Suprapubic skin (tissue), 4 donors: ENCODE measurements at regions not wholly inside any gene's neighbourhood (a gene's known extent, or its start where the extent isn't known, plus 50 kb on each side); places are given as distances from the start of the nearest gene placed in this dataset.
"Not testable (repeated sequence)": the region's sequence is repeated elsewhere in the genome, so short reads cannot be mapped to it uniquely, and the experiment has no call there.

Experiments
- DNase-seq, 2 donors: peaks; one replicate each; pipeline ENCODE4 v3.0.0-alpha.2; 2019; ENCODE audit warnings: low spot score in 2 of 2
- H3K27ac ChIP-seq: fragments of 200-600 bp; sonication (generic); one replicate; pipeline ENCODE4 v1.5.1; 2019
- H3K27me3 ChIP-seq: fragments of 200-600 bp; sonication (generic); one replicate; pipeline ENCODE4 v1.5.1; 2019
- H3K36me3 ChIP-seq: fragments of 200-600 bp; sonication (generic); one replicate; pipeline ENCODE4 v1.5.1; 2019
- H3K4me1 ChIP-seq: fragments of 200-600 bp; sonication (generic); one replicate; pipeline ENCODE4 v1.5.1; 2019
- H3K4me3 ChIP-seq: fragments of 200-600 bp; sonication (generic); one replicate; pipeline ENCODE4 v1.5.1; 2019; ENCODE audit warnings: mild to moderate bottlenecking
- H3K9me3 ChIP-seq: fragments of 200-600 bp; sonication (generic); one replicate; pipeline ENCODE4 v1.5.1; 2019
- EP300 ChIP-seq: sonication (generic); formaldehyde crosslinking; IDR thresholded peaks from one replicate; pipeline ENCODE4 v1.6.1; 2017; ENCODE audit warnings: antibody characterized with exemption
- POLR2A ChIP-seq, 2 donors: fragments of 450-650 bp; IDR thresholded peaks; one replicate each; pipeline ENCODE4 v1.6.1; 2017; ENCODE audit warnings: antibody characterized with exemption in 2 of 2, mild to moderate bottlenecking in 2 of 2, moderate library complexity in 2 of 2
- POLR2AphosphoS5 ChIP-seq, 3 donors: sonication (generic); formaldehyde crosslinking; IDR thresholded peaks; one replicate each; pipeline ENCODE4 v1.6.1; 2017; ENCODE audit warnings: antibody characterized with exemption in 3 of 3
- WGBS: methylation state at CpG from one replicate; pipeline ENCODE4 v1.1.5; 2018; 5-methylcytosine and 5-hydroxymethylcytosine counted together
- TF ChIP-seq, protein P1 (sequence below), 2 donors: fragments of 200-600 bp in 1 of 2; fragments of 450-650 bp in 1 of 2; sonication (generic) in 1 of 2; IDR thresholded peaks; one replicate each; pipeline ENCODE4 v1.5.1; 2016 to 2019; ENCODE audit warnings: antibody characterized with exemption in 2 of 2, mild to moderate bottlenecking in 1 of 2, moderate library complexity in 1 of 2

DNA sequence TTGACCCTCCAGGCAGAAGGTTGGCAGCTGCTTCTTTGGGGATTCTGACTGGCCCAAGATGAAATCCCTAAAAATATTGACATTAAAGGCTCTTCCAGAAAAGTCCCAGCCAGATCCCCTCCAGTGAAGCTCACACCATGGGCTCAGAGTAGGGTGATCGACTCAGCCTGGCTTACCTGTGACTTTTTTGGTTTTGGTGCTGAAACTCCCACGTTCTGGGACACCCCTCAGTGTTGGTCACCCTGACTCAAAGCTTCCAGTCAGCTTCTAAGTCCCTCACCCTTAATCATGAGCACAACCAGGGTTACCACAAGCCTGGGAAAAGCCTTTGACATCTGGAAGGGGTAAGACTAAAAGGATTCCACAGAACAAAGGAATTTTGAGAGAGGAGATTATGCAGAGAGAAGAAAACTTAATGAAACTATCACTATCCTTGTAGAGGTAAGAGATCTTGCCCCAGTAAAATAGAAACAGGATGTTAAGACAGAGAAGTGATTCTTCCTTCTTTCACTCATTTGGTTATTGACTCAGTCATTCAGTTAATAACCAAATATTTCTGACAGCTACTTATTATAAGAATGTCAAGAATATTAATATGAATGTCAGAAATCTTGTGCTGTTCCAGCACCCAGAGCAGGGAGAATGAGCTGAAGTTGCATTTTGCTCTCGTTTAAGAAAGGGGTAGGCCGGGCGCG lies 66.8 kb upstream of the SEC11C start:
- no peak for TF ChIP-seq POLR2A (IDR thresholded peaks at IDR 0.05)
- TF ChIP-seq EP300, result no peak
- no peak for TF ChIP-seq POLR2AphosphoS5 (IDR thresholded peaks at IDR 0.05)
- TF ChIP-seq, protein P1, sequence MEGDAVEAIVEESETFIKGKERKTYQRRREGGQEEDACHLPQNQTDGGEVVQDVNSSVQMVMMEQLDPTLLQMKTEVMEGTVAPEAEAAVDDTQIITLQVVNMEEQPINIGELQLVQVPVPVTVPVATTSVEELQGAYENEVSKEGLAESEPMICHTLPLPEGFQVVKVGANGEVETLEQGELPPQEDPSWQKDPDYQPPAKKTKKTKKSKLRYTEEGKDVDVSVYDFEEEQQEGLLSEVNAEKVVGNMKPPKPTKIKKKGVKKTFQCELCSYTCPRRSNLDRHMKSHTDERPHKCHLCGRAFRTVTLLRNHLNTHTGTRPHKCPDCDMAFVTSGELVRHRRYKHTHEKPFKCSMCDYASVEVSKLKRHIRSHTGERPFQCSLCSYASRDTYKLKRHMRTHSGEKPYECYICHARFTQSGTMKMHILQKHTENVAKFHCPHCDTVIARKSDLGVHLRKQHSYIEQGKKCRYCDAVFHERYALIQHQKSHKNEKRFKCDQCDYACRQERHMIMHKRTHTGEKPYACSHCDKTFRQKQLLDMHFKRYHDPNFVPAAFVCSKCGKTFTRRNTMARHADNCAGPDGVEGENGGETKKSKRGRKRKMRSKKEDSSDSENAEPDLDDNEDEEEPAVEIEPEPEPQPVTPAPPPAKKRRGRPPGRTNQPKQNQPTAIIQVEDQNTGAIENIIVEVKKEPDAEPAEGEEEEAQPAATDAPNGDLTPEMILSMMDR (IDR thresholded peaks at IDR 0.05), result no peak
- no peak for DNase-seq
- peaks cover 3% of the 10 kb centered on the region for H3K4me1 ChIP-seq
- no peak overlapping the region for H3K4me3 ChIP-seq
- H3K9me3 ChIP-seq, result no peaks in the 10 kb centered on the region
- WGBS, result 88% methylated on average over 6 of the region's 6 CpGs
- no peaks in the 10 kb centered on the region for H3K27me3 ChIP-seq
- no peak overlapping the region for H3K27ac ChIP-seq
- no peaks in the 10 kb centered on the region for H3K36me3 ChIP-seq

DNA sequence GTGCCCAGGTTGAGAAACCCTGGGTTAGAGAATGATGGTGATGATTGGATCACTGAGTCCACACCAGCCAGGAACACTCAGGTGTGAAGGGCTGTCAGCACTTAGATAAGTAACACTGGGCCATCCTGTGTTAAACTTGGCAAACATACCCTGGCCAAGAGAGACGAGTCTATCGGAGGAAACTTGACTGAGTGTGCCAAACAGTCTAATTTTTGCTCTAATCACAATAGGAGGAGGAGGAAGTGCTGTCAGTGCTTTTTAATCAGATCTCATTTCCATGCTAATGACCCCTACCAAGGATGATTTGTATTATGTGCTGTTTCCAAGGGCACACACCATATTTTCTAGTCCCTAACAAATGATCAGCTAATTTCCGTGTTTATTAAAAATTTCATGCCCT lies 63.8 kb upstream of the SEC11C start:
- TF ChIP-seq POLR2AphosphoS5 (IDR thresholded peaks at IDR 0.05) (no peak), POLR2A (IDR thresholded peaks at IDR 0.05) (no peak), EP300 (no peak)
- TF ChIP-seq, protein P1 (IDR thresholded peaks at IDR 0.05), result no peak
- H3K27me3 ChIP-seq, result peaks cover 4% of the 10 kb centered on the region
- no peaks in the 10 kb centered on the region for H3K9me3 ChIP-seq
- DNase-seq, result no peak
- 39% methylated on average over 3 of the region's 3 CpGs for WGBS
- no peak overlapping the region for H3K4me3 ChIP-seq
- H3K4me1 ChIP-seq, result no peaks in the 10 kb centered on the region
- H3K27ac ChIP-seq, result no peak overlapping the region
- no peaks in the 10 kb centered on the region for H3K36me3 ChIP-seq

DNA sequence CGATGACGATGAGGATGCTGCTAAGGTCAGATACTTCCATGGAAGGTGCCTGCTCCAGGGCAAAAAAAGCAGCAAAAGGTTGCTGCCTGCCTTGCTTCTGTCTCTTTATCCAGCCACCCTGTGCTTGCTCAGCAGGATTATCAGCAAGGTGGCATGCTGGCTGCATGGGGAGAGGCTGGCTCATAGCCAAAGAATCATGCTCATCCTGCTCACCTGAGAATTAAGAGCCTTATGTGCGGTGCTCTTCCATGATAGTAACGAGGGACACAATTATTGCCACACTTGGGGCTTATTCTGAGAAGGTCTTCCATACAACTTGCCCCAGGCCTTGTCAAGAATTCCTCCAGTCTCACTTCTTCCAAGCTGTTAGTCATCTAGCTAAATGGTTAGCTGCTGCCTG lies 60.4 kb upstream of the SEC11C start:
- no peak overlapping the region for H3K4me3 ChIP-seq
- WGBS, result 72% methylated on average over 4 of the region's 4 CpGs
- TF ChIP-seq EP300 (no peak), POLR2A (IDR thresholded peaks at IDR 0.05) (no peak), POLR2AphosphoS5 (IDR thresholded peaks at IDR 0.05) (no peak)
- TF ChIP-seq, protein P1 (IDR thresholded peaks at IDR 0.05), result no peak
- H3K27me3 ChIP-seq, result peaks cover 11% of the 10 kb centered on the region
- no peaks in the 10 kb centered on the region for H3K4me1 ChIP-seq
- no peak for DNase-seq
- H3K27ac ChIP-seq, result no peak overlapping the region
- no peaks in the 10 kb centered on the region for H3K36me3 ChIP-seq
- no peaks in the 10 kb centered on the region for H3K9me3 ChIP-seq

DNA sequence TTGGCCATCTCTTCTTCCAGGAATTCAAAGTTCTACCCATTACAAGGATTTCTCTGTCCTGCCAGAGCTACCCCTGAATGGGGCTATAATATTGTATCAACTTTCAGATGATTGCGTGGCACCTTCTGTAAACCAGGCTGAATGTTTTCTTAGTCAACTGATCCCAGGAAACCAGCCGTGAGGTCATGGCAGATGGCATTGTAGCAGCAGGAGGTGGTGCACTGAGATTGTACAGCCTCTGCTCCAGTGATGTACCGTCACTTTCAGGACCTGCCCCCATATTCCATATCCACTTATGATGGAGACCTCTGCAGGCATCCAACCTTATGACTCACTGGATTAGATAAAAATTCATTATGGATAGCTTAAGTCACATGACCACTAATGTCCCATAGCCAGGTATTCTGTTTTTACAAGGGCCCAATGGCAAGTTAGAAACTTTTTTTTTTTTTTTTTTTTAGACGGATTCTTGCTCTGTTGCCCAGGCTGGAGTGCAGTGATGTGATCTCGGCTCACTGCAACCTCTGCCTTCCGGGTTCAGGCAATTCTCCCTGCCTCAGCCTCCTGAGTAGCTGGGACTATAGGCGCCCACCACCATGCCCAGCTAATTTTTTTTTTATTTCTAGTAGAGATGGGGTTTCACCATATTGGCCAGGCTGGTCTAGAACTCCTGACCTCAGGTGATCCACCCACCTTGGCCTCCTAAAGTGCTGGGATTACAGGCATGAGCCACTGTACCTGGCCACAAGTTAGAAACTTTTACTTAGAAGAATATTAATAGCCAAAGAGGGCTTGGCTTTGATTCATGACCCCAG lies 59.8 kb upstream of the SEC11C start:
- H3K36me3 ChIP-seq, H3K4me1 ChIP-seq, H3K9me3 ChIP-seq, H3K27ac ChIP-seq, DNase-seq, H3K4me3 ChIP-seq: not testable (repeated sequence)
- WGBS, result 96% methylated on average over 7 of the region's 7 CpGs
- peaks cover 11% of the 10 kb centered on the region for H3K27me3 ChIP-seq

DNA sequence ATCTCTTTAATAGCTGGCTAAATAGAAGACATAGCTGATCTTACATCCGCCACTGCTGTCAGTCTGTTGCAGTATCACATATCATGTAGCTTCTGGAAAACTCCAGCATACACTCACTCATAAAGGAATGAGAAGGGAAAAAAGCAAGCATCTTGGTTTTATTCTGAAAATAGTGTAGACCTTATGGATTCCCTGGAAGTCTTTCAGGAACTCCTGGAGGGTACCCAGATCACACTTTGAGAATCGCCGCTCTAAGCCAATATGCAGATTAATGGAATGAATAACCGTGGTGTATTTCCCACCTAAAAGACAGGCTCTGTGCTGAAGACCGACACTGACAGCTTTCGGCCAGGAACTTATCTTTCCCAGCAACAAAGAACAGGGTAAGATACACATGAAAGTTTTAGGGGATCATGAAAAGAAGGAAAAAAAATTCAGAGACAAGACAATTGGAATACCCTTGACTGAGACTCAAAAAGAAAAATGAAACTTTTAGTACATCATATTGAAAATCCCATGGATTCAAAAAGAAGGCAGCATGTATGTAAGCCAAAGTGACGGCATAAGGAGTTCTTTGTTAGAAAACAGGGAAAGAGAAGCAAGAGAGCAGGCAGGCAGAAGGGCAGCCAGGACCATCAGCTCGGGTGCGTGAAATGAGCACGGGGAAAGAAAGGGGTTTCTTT lies 56.4 kb upstream of the SEC11C start:
- Histone ChIP-seq H3K27ac (no peak overlapping the region), H3K9me3 (no peaks in the 10 kb centered on the region), H3K27me3 (peaks cover 8% of the 10 kb centered on the region), H3K36me3 (no peaks in the 10 kb centered on the region), H3K4me1 (no peaks in the 10 kb centered on the region), H3K4me3 (no peak overlapping the region)
- TF ChIP-seq POLR2A (IDR thresholded peaks at IDR 0.05) (no peak), POLR2AphosphoS5 (IDR thresholded peaks at IDR 0.05) (no peak), EP300 (no peak)
- TF ChIP-seq, protein P1 (IDR thresholded peaks at IDR 0.05), result no peak
- WGBS, result 72% methylated on average over 10 of the region's 10 CpGs
- no peak for DNase-seq
